ENCODE measurements at regions not wholly inside any gene's neighbourhood (a gene's known extent, or its start where the extent isn't known, plus 50 kb on each side); places are given as distances from the start of the nearest gene placed in this dataset.

DNA sequence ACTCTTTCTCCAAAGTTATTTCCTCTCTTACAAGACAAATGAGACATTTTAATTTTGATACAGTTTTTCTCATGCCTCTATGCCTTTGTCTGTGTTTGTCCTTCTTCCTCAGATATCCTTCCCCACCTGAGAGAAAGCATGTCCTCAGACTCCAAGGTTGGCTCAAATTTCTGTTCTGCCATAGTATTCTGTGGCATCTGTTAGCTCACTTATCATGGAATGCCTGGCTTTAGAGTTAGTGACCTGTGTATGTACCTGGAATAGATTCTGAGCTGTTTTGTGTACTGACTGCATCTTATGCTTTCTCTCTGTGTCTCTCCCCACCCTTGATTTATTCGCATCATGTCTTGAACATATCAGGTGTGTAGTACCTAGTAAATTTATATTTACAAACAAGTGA, 90.0 kb downstream of the CENPW start:
- TF ChIP-seq CTCF (conservative IDR thresholded peaks at IDR 0.05; ENCODE audit: low read depth in 2 of 2) = no peak
- no peak for TF ChIP-seq EZH2phosphoT487 (IDR thresholded peaks at IDR 0.05; ENCODE audit: unreplicated experiment)
